ENCODE measurements at regions not wholly inside any gene's neighbourhood (a gene's known extent, or its start where the extent isn't known, plus 50 kb on each side); places are given as distances from the start of the nearest gene placed in this dataset.

DNA sequence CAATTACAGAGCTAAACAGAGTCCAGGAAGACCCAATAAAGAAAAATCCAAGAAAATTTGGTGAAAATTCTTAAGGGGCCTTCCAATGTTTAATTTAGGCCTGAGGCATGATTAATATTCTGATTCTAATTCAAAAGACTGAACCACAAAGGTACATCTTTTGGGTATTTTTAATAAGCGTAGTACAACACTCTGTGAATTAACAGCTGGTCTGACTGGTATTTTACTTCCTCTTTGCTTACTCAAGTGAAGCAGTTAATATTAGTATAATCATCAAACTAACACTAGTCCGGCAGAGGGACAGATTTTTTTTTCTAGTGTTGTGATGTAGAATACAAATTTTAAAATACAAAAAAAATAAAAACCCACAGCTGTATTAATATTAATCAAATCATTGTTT, 652.9 kb downstream of the NR4A2 start:
- 4% methylated on average over 2 of the region's 2 CpGs for WGBS (ENCODE audit: insufficient coverage, low coverage, missing lambda C conversion rate)

More for the DNA sequence above, 652.9 kb downstream of the NR4A2 start:
- no peak for DNase-seq (ENCODE audit: extremely low read depth in 1 of 4, low spot score in 3 of 4)
- no peak overlapping the region for H3K4me2 ChIP-seq (ENCODE audit: insufficient read depth, low read length)
- no peak for ATAC-seq
- H3K4me3 ChIP-seq, result no peak overlapping the region
- POLR2A ChIA-PET, result no interaction called here
- no peak overlapping the region for H3K9ac ChIP-seq (ENCODE audit: insufficient read depth in 1 of 2, low read depth in 2 of 2, low read length in 2 of 2)
- H3K27ac ChIP-seq (ENCODE audit: extremely low read depth, low read depth, low read length), result no peak overlapping the region
- no peaks in the 10 kb centered on the region for H3K4me1 ChIP-seq (replicated peaks in 1 of 2; ENCODE audit: control insufficient read depth in 2 of 2, insufficient read depth in 2 of 2, low read length in 2 of 2)
- H2AFZ ChIP-seq (ENCODE audit: low read depth, low read length), result no peak overlapping the region
- intact Hi-C loops (cut with micrococcal nuclease), result no loop called here
- no peaks in the 10 kb centered on the region for H3K27me3 ChIP-seq (ENCODE audit: control insufficient read depth in 2 of 2, insufficient read depth in 2 of 2, low read length in 2 of 2)
- TF ChIP-seq ZBTB34 (CRISPR knock-in tag; IDR thresholded peaks at IDR 0.05) (no peak), ZHX1 (conservative IDR thresholded peaks at IDR 0.05; ENCODE audit: low read length) (no peak), ZNF3 (CRISPR knock-in tag; IDR thresholded peaks at IDR 0.05) (no peak), ZNF12 (CRISPR knock-in tag; IDR thresholded peaks at IDR 0.05) (no peak), POLR2G (IDR thresholded peaks at IDR 0.05; ENCODE audit: low read depth, low read length) (no peak), XRCC5 (IDR thresholded peaks at IDR 0.05; ENCODE audit: low read depth, low read length) (no peak), C11orf30 (IDR thresholded peaks at IDR 0.05; ENCODE audit: low read depth) (no peak), HMG20A (CRISPR knock-in tag; conservative IDR thresholded peaks at IDR 0.05) (no peak)
- BruUV-seq (replicated peaks), result no TSS peak
- in situ Hi-C loops (cut with MboI), result no loop called here
- no peak for FAIRE-seq
- H4K20me1 ChIP-seq (replicated peaks; ENCODE audit: control insufficient read depth, insufficient read depth, low read length), result no peaks in the 10 kb centered on the region
- CTCF ChIA-PET (ENCODE audit: low intra/inter-chr PET ratio), result no interaction called here
- no peaks in the 10 kb centered on the region for H3K9me1 ChIP-seq (ENCODE audit: control insufficient read depth, insufficient read depth, low read length)
- no peaks in the 10 kb centered on the region; the same call in 1 of the 2 replicates for H3K9me3 ChIP-seq (replicated peaks; ENCODE audit: control insufficient read depth, insufficient read depth, low read depth, low read length)
- no peaks in the 10 kb centered on the region for H3K36me3 ChIP-seq (ENCODE audit: control insufficient read depth, insufficient read depth, low read length)
- no peaks in the 10 kb centered on the region for H3K79me2 ChIP-seq (ENCODE audit: control insufficient read depth, insufficient read depth, low read length)

Data from K562 (cell line).